HCT116 (cell line): ENCODE measurements at regions not wholly inside any gene's neighbourhood (a gene's known extent, or its start where the extent isn't known, plus 50 kb on each side); places are given as distances from the start of the nearest gene placed in this dataset.
"Not testable (repeated sequence)": the region's sequence is repeated elsewhere in the genome, so short reads cannot be mapped to it uniquely, and the experiment has no call there.

Experiments
- ATAC-seq: fragments of 200-7000 bp; cut with Tn5 transposase; 2 replicates; pipeline ENCODE4 v1.9.1; 2020; ENCODE audit warnings: mild to moderate bottlenecking, moderate library complexity
- BruUV-seq: library from RNA; stranded (reverse); fragments of 400-500 nt; replicated peaks from 2 replicates; lab custom pipeline; 2021; lab: Mats Ljungman, UMichigan
- CTCF ChIA-PET: fragments of 300-600 bp; sonication (Branson Sonifier 250); formaldehyde crosslinking; loops from one replicate; lab custom pipeline; 2021; ENCODE audit warnings: antibody characterized with exemption; lab: Charles Lee
- POLR2A ChIA-PET: fragments of 300-600, 350-600 bp; sonication (Branson Sonifier 250); formaldehyde crosslinking; loops from one replicate; lab custom pipeline; 2021; ENCODE audit warnings: antibody characterized with exemption; lab: Charles Lee
- RAD21 ChIA-PET, 2 experiments: fragments of 300-600 bp; sonication (Branson Sonifier 250); formaldehyde crosslinking; loops; one replicate each; lab custom pipeline; 2023; ENCODE audit warnings: low total read pairs in 2 of 2; ENCODE audit not compliant: uncharacterized antibody in 2 of 2, unreplicated experiment in 2 of 2, low non-redundant PET in 1 of 2; lab: Charles Lee
- DNase-seq: peaks from one replicate; pipeline ENCODE4 v3.0.0-alpha.2; 2010; ENCODE audit warnings: low read depth, low spot score
- H2AFZ ChIP-seq: fragments of 200-600 bp; shearing (Covaris generic), sonication (generic); 2 replicates; pipeline ENCODE4 v1.6.1; 2017; ENCODE audit warnings: low read depth, mixed run types, mixed read lengths, antibody characterized with exemption, low read length; ENCODE audit not compliant: poor library complexity, severe bottlenecking
- H3K27ac ChIP-seq: 2 replicates; pipeline ENCODE4 v1.5.1; 2012; ENCODE audit warnings: low read depth, low read length
- H3K27me3 ChIP-seq: fragments of 200-600 bp; sonication (generic); 2 replicates; pipeline ENCODE4 v1.6.1; 2016; ENCODE audit warnings: mixed run types, low read length, mixed read lengths; ENCODE audit not compliant: insufficient read depth
- H3K36me3 ChIP-seq, 2 experiments: fragments of 200-500 bp in 1 of 2; fragments of 200-600 bp in 1 of 2; sonication (Bioruptor generic) in 1 of 2; sonication (generic) in 1 of 2; 2 replicates each; pipeline versions ENCODE4 v1.5.1 to v1.6.1; 2014 to 2016; ENCODE audit warnings: low read length in 2 of 2, inconsistent platforms in 1 of 2, mixed read lengths in 1 of 2, mixed run types in 1 of 2; ENCODE audit not compliant: insufficient read depth in 2 of 2, control insufficient read depth in 1 of 2
- H3K4me1 ChIP-seq, 2 experiments: fragments of 200-600 bp in 1 of 2; sonication (generic) in 1 of 2; 2 replicates each; pipeline versions ENCODE4 v1.5.1 to v1.6.1; 2012 to 2017; ENCODE audit warnings: low read length in 2 of 2, inconsistent platforms in 1 of 2, mild to moderate bottlenecking in 1 of 2, mixed read lengths in 1 of 2, mixed run types in 1 of 2, moderate library complexity in 1 of 2; ENCODE audit not compliant: insufficient read depth in 2 of 2, control insufficient read depth in 1 of 2
- H3K4me2 ChIP-seq: fragments of 200-600 bp; sonication (generic); 2 replicates; pipeline ENCODE4 v1.6.1; 2017; ENCODE audit warnings: mixed run types, low read length, mixed read lengths
- H3K4me3 ChIP-seq, 2 experiments: fragments of 200-600 bp in 1 of 2; sonication (generic) in 1 of 2; replicated peaks in 1 of 2; 2 replicates each; pipeline ENCODE4 v1.5.1; 2011 to 2016; ENCODE audit warnings: low read length in 2 of 2, control low read depth in 1 of 2, low read depth in 1 of 2, mild to moderate bottlenecking in 1 of 2, mixed read lengths in 1 of 2, mixed run types in 1 of 2
- H3K79me2 ChIP-seq: fragments of 200-600 bp; sonication (generic); 2 replicates; pipeline ENCODE4 v1.6.1; 2017; ENCODE audit warnings: mild to moderate bottlenecking, mixed run types, low read length, moderate library complexity, mixed read lengths; ENCODE audit not compliant: insufficient read depth
- H3K9ac ChIP-seq: fragments of 200-600 bp; sonication (generic); 2 replicates; pipeline ENCODE4 v1.6.1; 2016; ENCODE audit warnings: low read length, mixed read lengths
- H3K9me2 ChIP-seq: fragments of 200-600 bp; sonication (generic), shearing (Covaris generic); 2 replicates; pipeline ENCODE4 v1.6.1; 2017; ENCODE audit warnings: mixed run types, mild to moderate bottlenecking, moderate library complexity; ENCODE audit not compliant: insufficient read depth
- H3K9me3 ChIP-seq, 2 experiments: fragments of 200-500 bp in 1 of 2; fragments of 200-600 bp in 1 of 2; sonication (Bioruptor generic) in 1 of 2; sonication (generic) in 1 of 2; 2 replicates each; pipeline ENCODE4 v1.6.1; 2014 to 2017; ENCODE audit warnings: low read length in 2 of 2, mixed read lengths in 2 of 2, inconsistent platforms in 1 of 2, low read depth in 1 of 2, mild to moderate bottlenecking in 1 of 2, mixed run types in 1 of 2, moderate library complexity in 1 of 2; ENCODE audit not compliant: control insufficient read depth in 1 of 2, insufficient read depth in 1 of 2
- H4K20me1 ChIP-seq: fragments of 200-600 bp; sonication (generic), shearing (Covaris generic); 2 replicates; pipeline ENCODE4 v1.6.1; 2017; ENCODE audit warnings: mixed run types, mild to moderate bottlenecking, moderate library complexity; ENCODE audit not compliant: insufficient read depth
- CTCF ChIP-seq, 3 experiments: fragments of 200-600 bp in 1 of 3; sonication (generic) in 1 of 3; IDR thresholded peaks in 2 of 3; conservative IDR thresholded peaks in 1 of 3; 2 replicates each; pipeline ENCODE4 v1.5.1; 2012 to 2017; ENCODE audit warnings: low read depth in 2 of 3, low read length in 2 of 3, antibody characterized with exemption in 1 of 3, borderline replicate concordance in 1 of 3, control low read depth in 1 of 3, mild to moderate bottlenecking in 1 of 3, mixed read lengths in 1 of 3, mixed run types in 1 of 3, moderate library complexity in 1 of 3; ENCODE audit not compliant: insufficient read depth in 1 of 3
- ZNF274 ChIP-seq: fragments of 200-500 bp; sonication (Bioruptor generic); IDR thresholded peaks from 2 replicates; pipeline ENCODE4 v1.6.1; 2014; ENCODE audit warnings: mild to moderate bottlenecking, low read depth, low read length, inconsistent platforms
- intact Hi-C: fragments of 100-400 bp; cut with micrococcal nuclease; formaldehyde crosslinking; loops from 2 replicates; pipeline ENCODE4 v1.10.0; 2022

GRCh38 chr20:43404878-43405277 lies 52.8 kb upstream of the SRSF6 start:
- no peak overlapping the region for H3K27ac ChIP-seq
- H3K27me3 ChIP-seq: no peaks in the 10 kb centered on the region; the same call in 1 of the 2 replicates
- no peak overlapping the region for H3K9ac ChIP-seq
- no peaks in the 10 kb centered on the region for H3K36me3 ChIP-seq
- no peak overlapping the region for H3K4me2 ChIP-seq
- CTCF ChIA-PET: interaction anchor here (0.8 to 1.2 kb wide), 3 partner anchors 10 to 15 kb away, joined by 3 to 6 read pairs (median 5); no protein-coding TSS in a partner anchor
- no peaks in the 10 kb centered on the region for H3K79me2 ChIP-seq
- no peak overlapping the region for H2AFZ ChIP-seq
- H3K4me3 ChIP-seq: no peak overlapping the region
- peak; percentile 76 for ATAC-seq
- TF ChIP-seq ZNF274 (no peak), CTCF (IDR thresholded peaks at IDR 0.05 in 2 of 3, conservative IDR thresholded peaks at IDR 0.05 in 1 of 3; ENCODE audit: borderline replicate concordance in 1 of 3, insufficient read depth in 1 of 3, low read depth in 2 of 3, low read length in 2 of 3) (peak; percentile 7 to 65 (median 54); a peak in 4 of 6 replicates)
- TF ChIP-seq, all 23 proteins: peak for 1
- peaks cover 0 to 4% of the 10 kb centered on the region in 2 experiments; a peak in 2 of 4 replicates for H3K9me3 ChIP-seq
- no peaks in the 10 kb centered on the region for H3K9me2 ChIP-seq
- BruUV-seq: no TSS peak
- intact Hi-C loops: loop anchor here (5.0 kb wide), 2 partner anchors 213 to 1708 kb away; no protein-coding TSS in a partner anchor
- RAD21 ChIA-PET: no interaction called here
- POLR2A ChIA-PET: no interaction called here
- DNase-seq: peak; percentile 23
- no peaks in the 10 kb centered on the region for H4K20me1 ChIP-seq
- H3K4me1 ChIP-seq: 0 out of 4 replicates have a peak, but pooled peaks cover 0 to 3% of the 10 kb centered on the region in 2 experiments

- H4K20me1 ChIP-seq, RAD21 ChIA-PET, intact Hi-C loops, H3K4me1 ChIP-seq, H3K27ac ChIP-seq, BruUV-seq, H3K79me2 ChIP-seq, ATAC-seq, H3K36me3 ChIP-seq, H3K27me3 ChIP-seq, H3K4me3 ChIP-seq, POLR2A ChIA-PET, H3K4me2 ChIP-seq, H3K9ac ChIP-seq, H3K9me2 ChIP-seq, DNase-seq, CTCF ChIA-PET, H3K9me3 ChIP-seq, H2AFZ ChIP-seq: not testable (repeated sequence)
These were observed 56.8 kb upstream of the SRSF6 start for GRCh38 chr20:43400882-43401281.
